GM12875 (cell line): ENCODE measurements at regions not wholly inside any gene's neighbourhood (a gene's known extent, or its start where the extent isn't known, plus 50 kb on each side); places are given as distances from the start of the nearest gene placed in this dataset.

Source experiments
- H3K4me3 ChIP-seq: one replicate; pipeline ENCODE4 v1.5.1; 2011; ENCODE audit warnings: low read depth, low read length, control low read depth
- TF ChIP-seq, protein P1 (sequence below): IDR thresholded peaks from 2 replicates; pipeline ENCODE4 v1.5.1; 2011; ENCODE audit warnings: low read depth, mild to moderate bottlenecking, control low read depth, inconsistent platforms, low read length, moderate library complexity, borderline replicate concordance; ENCODE audit not compliant: insufficient read depth

DNA sequence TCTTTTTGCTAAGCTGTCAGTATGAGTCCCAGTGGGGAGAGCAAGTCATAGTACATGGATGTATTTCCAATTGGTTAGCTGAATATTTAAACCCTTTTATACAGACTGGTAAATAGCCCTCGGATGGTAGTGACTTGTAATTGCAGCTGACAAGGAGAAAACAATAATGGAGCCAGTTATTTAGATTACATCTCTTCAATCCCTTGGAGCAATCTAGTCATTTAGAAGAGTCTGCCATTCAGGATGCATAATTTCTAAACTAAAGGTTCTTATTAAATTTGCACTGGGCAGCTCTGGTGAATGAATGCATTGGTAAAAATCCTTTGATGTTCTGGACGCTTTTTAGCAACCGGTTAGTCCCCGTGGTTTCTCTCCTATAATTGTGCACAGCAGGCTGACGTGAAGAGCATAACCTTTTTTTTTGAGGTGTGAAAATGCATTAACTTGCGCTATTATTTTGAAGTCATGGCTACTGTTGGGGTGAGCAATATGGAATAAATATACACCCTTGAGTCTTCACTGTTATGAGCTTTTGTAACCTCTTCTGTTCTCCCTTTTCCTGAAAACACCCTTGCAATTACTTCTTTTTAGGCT, 158.6 kb upstream of the CD180 start:
- TF ChIP-seq, protein P1, sequence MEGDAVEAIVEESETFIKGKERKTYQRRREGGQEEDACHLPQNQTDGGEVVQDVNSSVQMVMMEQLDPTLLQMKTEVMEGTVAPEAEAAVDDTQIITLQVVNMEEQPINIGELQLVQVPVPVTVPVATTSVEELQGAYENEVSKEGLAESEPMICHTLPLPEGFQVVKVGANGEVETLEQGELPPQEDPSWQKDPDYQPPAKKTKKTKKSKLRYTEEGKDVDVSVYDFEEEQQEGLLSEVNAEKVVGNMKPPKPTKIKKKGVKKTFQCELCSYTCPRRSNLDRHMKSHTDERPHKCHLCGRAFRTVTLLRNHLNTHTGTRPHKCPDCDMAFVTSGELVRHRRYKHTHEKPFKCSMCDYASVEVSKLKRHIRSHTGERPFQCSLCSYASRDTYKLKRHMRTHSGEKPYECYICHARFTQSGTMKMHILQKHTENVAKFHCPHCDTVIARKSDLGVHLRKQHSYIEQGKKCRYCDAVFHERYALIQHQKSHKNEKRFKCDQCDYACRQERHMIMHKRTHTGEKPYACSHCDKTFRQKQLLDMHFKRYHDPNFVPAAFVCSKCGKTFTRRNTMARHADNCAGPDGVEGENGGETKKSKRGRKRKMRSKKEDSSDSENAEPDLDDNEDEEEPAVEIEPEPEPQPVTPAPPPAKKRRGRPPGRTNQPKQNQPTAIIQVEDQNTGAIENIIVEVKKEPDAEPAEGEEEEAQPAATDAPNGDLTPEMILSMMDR, result no peak
- H3K4me3 ChIP-seq, result no peak overlapping the region

DNA sequence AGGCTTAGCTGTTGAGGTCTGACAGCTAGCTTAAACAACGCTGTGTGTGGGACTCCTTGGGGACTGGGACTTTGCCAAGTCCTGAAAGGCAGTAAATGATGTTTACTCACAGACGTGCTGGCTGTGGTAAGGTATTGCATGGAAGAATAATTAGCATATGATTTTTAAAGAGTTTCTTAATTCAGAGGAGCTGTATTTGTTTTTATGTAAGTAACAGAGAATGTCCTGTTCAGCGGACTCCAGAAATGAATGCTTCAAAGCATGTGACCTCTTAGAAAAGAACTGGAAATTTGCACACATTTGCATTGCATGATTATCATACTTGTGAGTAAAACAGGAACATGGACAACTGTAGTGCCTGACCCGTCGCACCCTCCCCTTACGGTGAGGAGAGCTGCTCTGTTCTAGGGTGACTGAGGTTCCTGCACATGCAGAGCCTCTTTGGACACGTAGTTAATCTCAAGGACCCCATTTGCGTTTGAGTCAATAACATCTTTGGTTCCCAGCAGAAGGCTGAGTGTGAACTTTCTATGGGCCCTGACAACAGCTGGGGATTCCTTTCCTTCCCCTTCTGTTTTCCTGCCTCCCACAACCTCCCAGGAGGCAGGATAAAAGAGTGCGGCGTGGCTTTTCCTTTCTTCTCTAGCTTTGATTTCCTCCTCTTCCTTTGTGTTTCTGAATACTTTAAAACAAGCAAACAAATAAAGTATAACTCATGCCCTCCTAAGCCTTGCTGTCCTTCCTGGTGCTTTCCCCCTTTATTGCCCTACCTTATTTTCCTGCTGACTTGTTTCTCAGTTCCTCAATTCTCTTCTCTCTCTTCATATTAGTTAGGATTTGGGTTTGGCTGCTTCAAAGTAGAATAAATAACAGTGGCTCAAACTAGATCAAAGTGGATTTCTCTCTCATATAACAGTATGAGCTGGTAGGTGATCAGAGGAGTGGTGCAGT, 157.2 kb upstream of the CD180 start:
- TF ChIP-seq, protein P1, result no peak
- H3K4me3 ChIP-seq, result no peak overlapping the region

DNA sequence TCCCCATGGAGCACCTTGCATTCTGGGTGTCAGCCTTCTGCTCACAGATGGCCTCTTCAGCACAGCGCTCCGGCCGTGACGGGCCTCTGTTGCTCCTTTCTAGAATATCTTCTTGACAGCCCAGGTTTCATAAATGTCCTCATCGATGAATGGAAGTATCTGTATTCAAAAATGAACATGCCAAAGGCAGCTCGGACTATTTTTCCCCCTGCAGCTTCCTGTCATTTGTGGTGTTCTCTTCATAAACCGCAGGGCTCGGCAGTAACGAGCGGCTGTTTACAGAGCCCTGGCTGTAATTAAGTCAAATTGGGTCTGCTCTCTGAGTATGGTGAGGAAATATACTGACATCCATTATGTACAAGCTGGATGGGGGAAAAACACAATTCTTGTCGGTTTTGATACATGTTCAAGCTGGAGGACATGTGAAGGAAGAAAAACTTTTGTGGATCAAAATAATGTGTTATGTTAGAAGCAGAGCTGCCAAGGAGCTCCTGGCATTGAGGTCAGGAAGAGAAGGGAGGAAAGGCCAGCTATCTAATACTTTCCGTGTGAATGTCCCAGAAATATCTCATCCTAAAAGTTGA, 154.1 kb upstream of the CD180 start:
- TF ChIP-seq, protein P1, result no peak
- no peak overlapping the region for H3K4me3 ChIP-seq

GRCh38 chr5:67350185-67350584, 153.6 kb upstream of the CD180 start:
- H3K4me3 ChIP-seq, result no peak overlapping the region
- TF ChIP-seq, protein P1, result no peak

GRCh38 chr5:67347821-67348220, 151.2 kb upstream of the CD180 start:
- TF ChIP-seq, protein P1, result no peak
- H3K4me3 ChIP-seq, result no peak overlapping the region

DNA sequence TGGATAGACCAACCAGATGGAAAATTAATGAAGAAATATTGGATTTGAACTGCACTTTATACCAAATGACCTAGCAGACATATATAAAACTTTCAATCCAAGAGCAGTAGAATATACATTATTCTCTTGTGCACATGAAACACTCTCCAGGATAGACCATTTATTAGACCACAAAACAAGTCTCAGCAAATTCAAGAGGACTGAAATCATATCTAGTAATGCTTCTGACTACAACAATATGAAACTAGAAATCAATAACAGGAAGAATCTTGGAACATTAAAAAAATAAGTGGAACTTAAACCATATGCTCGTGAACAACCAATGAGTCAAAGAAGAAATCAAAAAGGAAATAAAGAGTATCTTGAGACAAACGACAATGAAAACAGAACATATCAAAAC, 150.0 kb upstream of the CD180 start:
- H3K4me3 ChIP-seq, result no peak overlapping the region
- TF ChIP-seq, protein P1, result no peak
